HEK293 (cell line): ENCODE measurements at regions not wholly inside any gene's neighbourhood (a gene's known extent, or its start where the extent isn't known, plus 50 kb on each side); places are given as distances from the start of the nearest gene placed in this dataset.

Experiments used
- BCL11A ChIP-seq: fragments of 450-650 bp; formaldehyde crosslinking; IDR thresholded peaks from 2 replicates; pipeline ENCODE4 v1.5.1; 2016; ENCODE audit warnings: low read depth, missing biosample characterization, missing genetic modification characterization
- CTCF ChIP-seq: fragments of 450-650 bp; formaldehyde crosslinking; IDR thresholded peaks from 2 replicates; pipeline ENCODE4 v1.5.1; 2016; ENCODE audit warnings: missing biosample characterization, missing genetic modification characterization
- GLIS2 ChIP-seq: fragments of 450-650 bp; formaldehyde crosslinking; IDR thresholded peaks from 2 replicates; pipeline ENCODE4 v1.5.1; 2016; ENCODE audit warnings: missing biosample characterization, missing genetic modification characterization
- PRDM6 ChIP-seq: fragments of 450-650 bp; formaldehyde crosslinking; IDR thresholded peaks from 2 replicates; pipeline ENCODE4 v1.5.1; 2017; ENCODE audit warnings: missing biosample characterization, missing genetic modification characterization
- WT1 ChIP-seq: fragments of 450-650 bp; formaldehyde crosslinking; IDR thresholded peaks from 2 replicates; pipeline ENCODE4 v1.5.1; 2016; ENCODE audit warnings: missing biosample characterization, missing genetic modification characterization
- ZBTB1 ChIP-seq: fragments of 450-650 bp; formaldehyde crosslinking; IDR thresholded peaks from 2 replicates; pipeline ENCODE4 v1.5.1; 2016; ENCODE audit warnings: missing biosample characterization, missing genetic modification characterization
- ZFP41 ChIP-seq: fragments of 450-650 bp; formaldehyde crosslinking; IDR thresholded peaks from 2 replicates; pipeline ENCODE4 v1.5.1; 2016; ENCODE audit warnings: missing biosample characterization, missing genetic modification characterization, borderline replicate concordance
- ZNF121 ChIP-seq: fragments of 450-650 bp; formaldehyde crosslinking; IDR thresholded peaks from 2 replicates; pipeline ENCODE4 v1.5.1; 2016; ENCODE audit warnings: missing biosample characterization, missing genetic modification characterization
- ZNF239 ChIP-seq: fragments of 450-650 bp; formaldehyde crosslinking; IDR thresholded peaks from 2 replicates; pipeline ENCODE4 v1.5.1; 2016; ENCODE audit warnings: missing biosample characterization, missing genetic modification characterization
- ZNF341 ChIP-seq: fragments of 450-650 bp; formaldehyde crosslinking; IDR thresholded peaks from 2 replicates; pipeline ENCODE4; 2016; ENCODE audit warnings: low read depth, missing biosample characterization, missing genetic modification characterization
- ZNF580 ChIP-seq: fragments of 450-650 bp; formaldehyde crosslinking; IDR thresholded peaks from 2 replicates; pipeline ENCODE4 v1.5.1; 2016; ENCODE audit warnings: missing biosample characterization, missing genetic modification characterization
- ZNF707 ChIP-seq: fragments of 450-650 bp; formaldehyde crosslinking; IDR thresholded peaks from 2 replicates; pipeline ENCODE4 v1.5.1; 2016; ENCODE audit warnings: missing biosample characterization, missing genetic modification characterization

GRCh38 chr11:116482716-116483115, 290.1 kb downstream of the BUD13 start:
- no peak for TF ChIP-seq ZBTB1
- TF ChIP-seq ZNF121 (tag by site-specific recombination): no peak
- no peak for TF ChIP-seq ZNF580 (tag by site-specific recombination)
- no peak for TF ChIP-seq PRDM6 (tag by site-specific recombination)
- no peak for TF ChIP-seq ZNF341 (tag by site-specific recombination)
- no peak for TF ChIP-seq CTCF (tag by site-specific recombination)
- TF ChIP-seq ZFP41: no peak
- TF ChIP-seq ZNF707 (tag by site-specific recombination): no peak
- no peak for TF ChIP-seq WT1
- no peak for TF ChIP-seq GLIS2 (tag by site-specific recombination)
- no peak for TF ChIP-seq BCL11A
- no peak for TF ChIP-seq ZNF239 (tag by site-specific recombination)
